Mucosa of descending colon (tissue), 3 donors: ENCODE measurements at regions not wholly inside any gene's neighbourhood (a gene's known extent, or its start where the extent isn't known, plus 50 kb on each side); places are given as distances from the start of the nearest gene placed in this dataset.

Experiments used
- ATAC-seq: fragments of 200-7000 bp; cut with Tn5 transposase; one replicate; pipeline ENCODE4 v1.9.1; 2020; ENCODE audit warnings: mild to moderate bottlenecking, moderate library complexity
- DNase-seq, 3 donors: peaks; one replicate each; pipeline ENCODE4 v3.0.0-alpha.2; 2020
- H3K36me3 ChIP-seq: fragments of 200-600 bp; one replicate; pipeline ENCODE4 v1.8.0; 2021; ENCODE audit warnings: low read depth, mild to moderate bottlenecking
- H3K4me1 ChIP-seq: fragments of 200-600 bp; one replicate; pipeline ENCODE4 v1.8.0; 2021; ENCODE audit warnings: low read depth, mild to moderate bottlenecking
- H3K4me3 ChIP-seq: fragments of 200-600 bp; one replicate; pipeline ENCODE4 v1.8.0; 2021; ENCODE audit warnings: mild to moderate bottlenecking
- H3K9me3 ChIP-seq: fragments of 200-600 bp; one replicate; pipeline ENCODE4 v1.8.0; 2021; ENCODE audit warnings: mild to moderate bottlenecking
- intact Hi-C, 2 donors: fragments of 100-400 bp; cut with DNase I in 1 of 2; cut with micrococcal nuclease in 1 of 2; formaldehyde crosslinking; loops; one replicate each; pipeline versions ENCODE4 v1.11.0 to v1.11.1; 2022; cut with DNase I, micrococcal nuclease
- TF ChIP-seq, protein P1 (sequence below): fragments of 200-600 bp; IDR thresholded peaks from one replicate; pipeline ENCODE4 v1.8.0; 2022; ENCODE audit warnings: antibody characterized with exemption, mild to moderate bottlenecking
- donor health status: DM: no; HTN: no; CAD: no; lungs with moderate emphysema.
- donor health status: DM: no; HTN: no; CAD: no.
- donor health status: DM: no; HTN: yes; CAD: no.

DNA sequence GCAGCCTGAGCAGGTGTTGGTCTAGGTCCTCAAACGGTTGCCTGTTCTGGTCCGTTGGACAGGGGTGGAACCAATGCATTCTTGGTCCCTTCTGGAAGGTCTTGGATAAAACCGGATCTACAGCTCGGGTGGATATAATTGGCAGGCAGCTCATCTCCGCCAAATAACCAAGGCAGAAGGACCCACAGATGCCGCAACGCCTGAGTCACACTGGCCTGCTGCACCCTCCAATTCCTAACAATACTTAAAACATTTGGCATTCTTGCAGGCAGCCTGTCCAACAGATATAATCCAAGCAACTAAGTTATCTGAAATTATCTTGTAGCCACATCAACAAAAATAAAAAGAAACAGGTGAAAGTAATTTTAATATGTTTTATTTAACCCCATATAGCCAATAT lies 59.0 kb upstream of the FGF14 start:
- DNase-seq (no peak), ATAC-seq (no peak)
- H3K9me3 ChIP-seq = no peaks in the 10 kb centered on the region
- H3K4me1 ChIP-seq = no peaks in the 10 kb centered on the region
- intact Hi-C loops = no loop called here
- TF ChIP-seq, protein P1, sequence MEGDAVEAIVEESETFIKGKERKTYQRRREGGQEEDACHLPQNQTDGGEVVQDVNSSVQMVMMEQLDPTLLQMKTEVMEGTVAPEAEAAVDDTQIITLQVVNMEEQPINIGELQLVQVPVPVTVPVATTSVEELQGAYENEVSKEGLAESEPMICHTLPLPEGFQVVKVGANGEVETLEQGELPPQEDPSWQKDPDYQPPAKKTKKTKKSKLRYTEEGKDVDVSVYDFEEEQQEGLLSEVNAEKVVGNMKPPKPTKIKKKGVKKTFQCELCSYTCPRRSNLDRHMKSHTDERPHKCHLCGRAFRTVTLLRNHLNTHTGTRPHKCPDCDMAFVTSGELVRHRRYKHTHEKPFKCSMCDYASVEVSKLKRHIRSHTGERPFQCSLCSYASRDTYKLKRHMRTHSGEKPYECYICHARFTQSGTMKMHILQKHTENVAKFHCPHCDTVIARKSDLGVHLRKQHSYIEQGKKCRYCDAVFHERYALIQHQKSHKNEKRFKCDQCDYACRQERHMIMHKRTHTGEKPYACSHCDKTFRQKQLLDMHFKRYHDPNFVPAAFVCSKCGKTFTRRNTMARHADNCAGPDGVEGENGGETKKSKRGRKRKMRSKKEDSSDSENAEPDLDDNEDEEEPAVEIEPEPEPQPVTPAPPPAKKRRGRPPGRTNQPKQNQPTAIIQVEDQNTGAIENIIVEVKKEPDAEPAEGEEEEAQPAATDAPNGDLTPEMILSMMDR = no peak
- no peaks in the 10 kb centered on the region for H3K36me3 ChIP-seq
- H3K4me3 ChIP-seq = no peak overlapping the region

DNA sequence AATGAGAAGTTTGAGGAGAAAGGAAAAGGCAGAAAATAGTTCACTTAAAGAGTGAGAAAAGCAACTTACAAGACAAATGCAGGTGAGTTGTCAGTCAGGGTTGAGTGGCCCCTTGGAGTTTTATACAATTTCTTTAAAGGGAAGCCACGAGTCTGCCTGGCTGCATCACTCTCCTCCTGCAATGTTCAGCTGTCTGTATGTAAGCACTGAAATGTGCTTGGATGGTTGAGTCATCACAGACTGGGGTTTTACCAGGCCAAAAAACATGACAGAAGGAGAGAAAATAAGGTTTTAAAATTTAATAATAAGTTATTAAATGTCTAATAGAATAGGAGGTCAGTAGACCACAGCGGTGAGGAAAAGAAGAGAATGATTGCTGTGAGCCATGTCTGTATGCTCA lies 51.0 kb upstream of the FGF14 start:
- H3K4me1 ChIP-seq = no peaks in the 10 kb centered on the region
- no peaks in the 10 kb centered on the region for H3K36me3 ChIP-seq
- H3K4me3 ChIP-seq = no peak overlapping the region
- DNase-seq (no peak), ATAC-seq (no peak)
- intact Hi-C loops = loop anchor here in 1 of 2 donors (10.0 kb wide), 1 partner anchor 308 kb away; no protein-coding TSS in a partner anchor
- TF ChIP-seq, protein P1 = no peak
- no peaks in the 10 kb centered on the region for H3K9me3 ChIP-seq
